GM12878 (cell line): ENCODE measurements at regions not wholly inside any gene's neighbourhood (a gene's known extent, or its start where the extent isn't known, plus 50 kb on each side); places are given as distances from the start of the nearest gene placed in this dataset.

ENCODE experiments used
- ATAC-seq: fragments of 200-7000 bp; cut with Tn5 transposase; 3 replicates; pipeline ENCODE4 v1.9.1; 2020; ENCODE audit warnings: mild to moderate bottlenecking, moderate library complexity
- BruUV-seq: library from RNA; stranded (reverse); fragments of 400-500 nt; replicated peaks from 2 replicates; lab custom pipeline; 2021; lab: Mats Ljungman, UMichigan
- CTCF ChIA-PET: fragments of 300-600 bp; sonication (Branson Sonifier 250); formaldehyde crosslinking; extraction: SDS; loops from one replicate; lab custom pipeline; 2021; ENCODE audit warnings: inconsistent platforms; lab: Yijun Ruan, JAX
- POLR2A ChIA-PET: fragments of 350-600 bp; formaldehyde crosslinking; extraction: SDS; loops from one replicate; lab custom pipeline; 2021; ENCODE audit warnings: inconsistent platforms; lab: Charles Lee
- RAD21 ChIA-PET: fragments of 300-600 bp; sonication (Branson Sonifier 250); formaldehyde crosslinking; loops from one replicate; lab custom pipeline; 2023; ENCODE audit warnings: antibody characterized with exemption; ENCODE audit not compliant: unreplicated experiment; lab: Charles Lee
- SMC1A ChIA-PET: fragments of 300-600 bp; sonication (Branson Sonifier 250); formaldehyde crosslinking; loops from one replicate; lab custom pipeline; 2023; ENCODE audit not compliant: unreplicated experiment, uncharacterized antibody; lab: Charles Lee
- DNase-seq: peaks from one replicate; pipeline ENCODE4 v3.0.0-alpha.2; 2011; ENCODE audit warnings: low read depth, low spot score
- FAIRE-seq: peaks from 3 replicates; lab custom pipeline; 2011; peaks lifted over from hg19 to GRCh38; lab: Jason Lieb, UNC
- H2AFZ ChIP-seq: 2 replicates; pipeline ENCODE4 v1.6.0; 2011; ENCODE audit warnings: low read depth, low read length, control low read depth; ENCODE audit not compliant: control insufficient read depth
- H3K27ac ChIP-seq: 2 replicates; pipeline ENCODE4 v1.5.1; 2011; ENCODE audit warnings: control low read depth; ENCODE audit not compliant: control insufficient read depth, insufficient read depth
- H3K27me3 ChIP-seq, 2 experiments: replicated peaks in 1 of 2; 2 replicates each; pipeline versions ENCODE4 v1.6.0 to v1.6.1; 2011; ENCODE audit warnings: low read length in 1 of 2; ENCODE audit not compliant: control insufficient read depth in 2 of 2, insufficient read depth in 2 of 2
- H3K36me3 ChIP-seq, 2 experiments: 2 replicates each; pipeline ENCODE4 v1.5.1; 2011; ENCODE audit warnings: low read length in 1 of 2; ENCODE audit not compliant: control insufficient read depth in 2 of 2, insufficient read depth in 2 of 2
- H3K4me1 ChIP-seq: 2 replicates; pipeline ENCODE4 v1.6.1; 2011; ENCODE audit warnings: mild to moderate bottlenecking, low read length, moderate library complexity, mixed read lengths; ENCODE audit not compliant: control insufficient read depth, insufficient read depth
- H3K4me2 ChIP-seq: 2 replicates; pipeline ENCODE4 v1.6.0; 2011; ENCODE audit warnings: control low read depth; ENCODE audit not compliant: control insufficient read depth, insufficient read depth
- H3K4me3 ChIP-seq: fragments of 200-600 bp; sonication (generic); 2 replicates; pipeline ENCODE4 v1.5.1; 2016
- H3K79me2 ChIP-seq: 2 replicates; pipeline ENCODE4 v1.6.0; 2011; ENCODE audit warnings: low read length; ENCODE audit not compliant: control insufficient read depth, insufficient read depth
- H3K9ac ChIP-seq: 2 replicates; pipeline ENCODE4 v1.8.0; 2011; ENCODE audit warnings: low read length, control low read depth, mixed read lengths; ENCODE audit not compliant: control insufficient read depth, insufficient read depth
- H3K9me3 ChIP-seq: replicated peaks from 3 replicates; pipeline ENCODE4 v1.5.1; 2011; ENCODE audit warnings: mild to moderate bottlenecking, low read length; ENCODE audit not compliant: control insufficient read depth, insufficient read depth
- H4K20me1 ChIP-seq: 2 replicates; pipeline ENCODE4 v1.6.0; 2011; ENCODE audit not compliant: control insufficient read depth, insufficient read depth
- ASH2L ChIP-seq: fragments of 300-600, 200-600 bp; sonication (generic); IDR thresholded peaks from 2 replicates; pipeline ENCODE4 v1.6.1; 2017; ENCODE audit warnings: low read depth, mild to moderate bottlenecking, borderline replicate concordance
- CTCF ChIP-seq, 3 experiments: IDR thresholded peaks in 2 of 3; conservative IDR thresholded peaks in 1 of 3; 2 replicates each; pipeline ENCODE4 v1.5.1; 2011; ENCODE audit warnings: low read depth in 3 of 3, low read length in 3 of 3, mild to moderate bottlenecking in 3 of 3, control low read depth in 2 of 3, moderate library complexity in 2 of 3, inconsistent platforms in 1 of 3, mixed read lengths in 1 of 3; ENCODE audit not compliant: control insufficient read depth in 2 of 3, insufficient read depth in 1 of 3; ENCODE audit errors: extremely low read depth in 1 of 3
- E4F1 ChIP-seq: fragments of 450-650 bp; IDR thresholded peaks from 2 replicates; pipeline ENCODE4 v1.6.1; 2018; ENCODE audit warnings: borderline replicate concordance, mild to moderate bottlenecking; ENCODE audit not compliant: partially characterized antibody
- RB1 ChIP-seq: fragments of 450-650 bp; formaldehyde crosslinking; IDR thresholded peaks from 2 replicates; pipeline ENCODE4 v1.6.1; 2017; ENCODE audit warnings: mild to moderate bottlenecking, borderline replicate concordance
- RELB ChIP-seq: fragments of 450-650 bp; IDR thresholded peaks from 2 replicates; pipeline ENCODE4 v1.6.1; 2017; ENCODE audit warnings: low read depth, mild to moderate bottlenecking, moderate library complexity
- TAF1 ChIP-seq: IDR thresholded peaks from 2 replicates; pipeline ENCODE4 v1.6.1; 2011; ENCODE audit warnings: mild to moderate bottlenecking, low read depth, low read length, borderline replicate concordance
- WGBS: methylation state at CpG from one replicate; pipeline ENCODE4 v1.1.6; 2016; ENCODE audit warnings: low lambda C conversion rate; ENCODE audit not compliant: insufficient replicate concordance, insufficient coverage; ENCODE audit errors: missing lambda C conversion rate; 5-methylcytosine and 5-hydroxymethylcytosine counted together
- in situ Hi-C: fragments of 300-500 bp; cut with MboI; formaldehyde crosslinking; loops from 9 replicates; pipeline ENCODE4 v1.14.3; 2018; ENCODE audit warnings: mixed read lengths
- intact Hi-C: fragments of 100-400 bp; cut with micrococcal nuclease; formaldehyde crosslinking; loops from one replicate; pipeline ENCODE4 v1.14.2; 2022; ENCODE audit not compliant: unreplicated experiment

GRCh38 chr11:109071262-109071661, 350.7 kb upstream of the C11orf87 start:
- POLR2A ChIA-PET, result no interaction called here

GRCh38 chr11:109071712-109072524, 350.1 kb upstream of the C11orf87 start:
- no peak for ATAC-seq
- ChIA-PET RAD21 (no interaction called here), POLR2A (no interaction called here), CTCF (no interaction called here), SMC1A (no interaction called here)
- Histone ChIP-seq H4K20me1 (no peaks in the 10 kb centered on the region), H3K4me2 (no peak overlapping the region), H3K79me2 (no peaks in the 10 kb centered on the region), H3K36me3 (no peaks in the 10 kb centered on the region), H3K9ac (no peak overlapping the region), H3K4me3 (no peak overlapping the region), H3K4me1 (no peaks in the 10 kb centered on the region), H2AFZ (no peak overlapping the region), H3K27ac (no peak overlapping the region), H3K9me3 (no peaks in the 10 kb centered on the region), H3K27me3 (no peaks in the 10 kb centered on the region; a peak in 1 of 4 replicates)
- no peak for FAIRE-seq
- no peak for DNase-seq
- BruUV-seq, result no TSS peak
- WGBS, result 12% methylated on average over 5 of the region's 5 CpGs
- in situ Hi-C loops, result no loop called here
- intact Hi-C loops, result no loop called here
- TF ChIP-seq E4F1 (no peak), CTCF (IDR thresholded peaks at IDR 0.05 in 2 of 3, conservative IDR thresholded peaks at IDR 0.05 in 1 of 3; ENCODE audit: control insufficient read depth in 2 of 3, extremely low read depth in 1 of 3, insufficient read depth in 1 of 3, low read depth in 3 of 3, low read length in 3 of 3) (no peak), RB1 (no peak), ASH2L (no peak), TAF1 (no peak)

More at GRCh38 chr11:109071262-109071661, 350.7 kb upstream of the C11orf87 start:
- Histone ChIP-seq H3K4me2 (no peak overlapping the region), H4K20me1 (no peaks in the 10 kb centered on the region), H3K36me3 (no peaks in the 10 kb centered on the region), H3K27me3 (no peaks in the 10 kb centered on the region; a peak in 1 of 4 replicates), H3K4me3 (no peak overlapping the region), H3K9me3 (no peaks in the 10 kb centered on the region), H3K9ac (no peak overlapping the region), H3K4me1 (no peaks in the 10 kb centered on the region), H3K79me2 (no peaks in the 10 kb centered on the region), H2AFZ (no peak overlapping the region), H3K27ac (no peak overlapping the region)
- DNase-seq (no peak), FAIRE-seq (no peak), ATAC-seq (no peak)
- intact Hi-C loops, result no loop called here
- BruUV-seq, result no TSS peak
- in situ Hi-C loops, result no loop called here
- ChIA-PET SMC1A (no interaction called here), CTCF (no interaction called here), RAD21 (no interaction called here)
- no peak for TF ChIP-seq RELB
